SK-N-MC (cell line): ENCODE measurements at regions not wholly inside any gene's neighbourhood (a gene's known extent, or its start where the extent isn't known, plus 50 kb on each side); places are given as distances from the start of the nearest gene placed in this dataset.

Source experiments
- DNase-seq: peaks from one replicate; pipeline ENCODE4 v3.0.0-alpha.2; 2011; ENCODE audit warnings: low read depth, low spot score
- H3K27ac ChIP-seq: fragments of 200-600 bp; sonication (generic); 2 replicates; pipeline ENCODE4 v1.5.1; 2016; ENCODE audit warnings: mixed run types
- H3K36me3 ChIP-seq: fragments of 200-600 bp; sonication (generic); 2 replicates; pipeline ENCODE4 v1.6.1; 2017; ENCODE audit warnings: antibody characterized with exemption, low read length, mixed read lengths; ENCODE audit not compliant: insufficient read depth
- H3K4me3 ChIP-seq: fragments of 200-600 bp; sonication (generic); 2 replicates; pipeline ENCODE4 v1.5.1; 2016
- H3K9ac ChIP-seq: fragments of 200-600 bp; sonication (generic); 2 replicates; pipeline ENCODE4 v1.8.0; 2017; ENCODE audit warnings: mixed run types, mixed read lengths; ENCODE audit not compliant: insufficient read length
- H3K9me3 ChIP-seq: fragments of 200-600 bp; sonication (generic); 2 replicates; pipeline ENCODE4 v1.6.1; 2017; ENCODE audit warnings: low read depth, mild to moderate bottlenecking, antibody characterized with exemption, low read length, moderate library complexity, mixed read lengths
- EZH2 ChIP-seq: fragments of 200-600 bp; sonication (generic); IDR thresholded peaks from one replicate; pipeline ENCODE4 v1.6.1; 2017; ENCODE audit warnings: antibody characterized with exemption
- FOXP2 ChIP-seq: optimal IDR thresholded peaks from 2 replicates; pipeline ENCODE3; 2011; ENCODE audit warnings: mild to moderate bottlenecking, moderate library complexity; ENCODE audit not compliant: insufficient read depth; ENCODE audit errors: extremely low read length, control extremely low read depth
- POLR2AphosphoS5 ChIP-seq: IDR thresholded peaks from 2 replicates; pipeline ENCODE4 v1.6.1; 2012; ENCODE audit warnings: mild to moderate bottlenecking, low read depth, low read length, borderline replicate concordance

DNA sequence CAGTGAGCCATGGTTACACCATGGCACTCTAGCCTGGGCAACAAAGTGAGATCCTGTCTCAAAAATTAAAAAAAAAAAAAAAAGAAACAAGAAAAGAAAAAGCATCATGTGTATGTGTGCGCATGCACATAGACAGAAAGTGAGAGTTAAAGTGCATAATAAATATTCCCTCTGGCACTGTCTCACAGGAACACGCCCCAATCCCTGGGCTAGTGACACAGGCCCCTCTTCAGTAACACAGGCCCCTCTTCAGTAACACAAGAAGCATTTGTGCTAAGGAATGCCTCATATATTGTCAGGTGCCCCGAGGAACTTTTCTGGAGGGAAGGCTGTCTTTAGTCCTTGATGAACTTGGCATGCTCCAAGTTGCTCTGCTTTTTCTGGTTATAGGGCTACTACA, 57.5 kb downstream of the RPL27A start:
- H3K27ac ChIP-seq: no peak overlapping the region

DNA sequence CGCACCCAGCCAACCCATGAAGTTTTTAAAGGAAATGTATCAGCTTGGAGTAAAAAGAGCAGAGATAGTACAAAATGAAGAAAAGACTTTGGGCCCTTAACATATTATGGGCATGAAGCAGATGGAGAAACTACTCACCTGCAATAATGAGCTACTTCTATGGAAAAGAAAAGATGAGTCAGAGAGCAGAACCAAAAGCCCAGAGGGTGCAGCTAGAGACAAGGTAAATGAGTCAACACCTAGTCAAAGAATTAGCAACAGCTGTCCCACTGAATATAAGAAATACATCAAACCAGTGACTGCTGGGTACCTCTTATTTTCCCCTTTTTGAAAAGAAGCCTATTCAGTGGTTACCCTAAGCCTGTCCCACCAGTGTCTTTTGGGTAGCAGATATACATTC, 61.8 kb downstream of the RPL27A start:
- TF ChIP-seq POLR2AphosphoS5 (no peak), EZH2 (no peak), FOXP2 (no peak)
- H3K4me3 ChIP-seq: no peak overlapping the region
- H3K36me3 ChIP-seq: no peaks in the 10 kb centered on the region
- H3K9ac ChIP-seq: no peak overlapping the region
- no peak for DNase-seq
- no peak overlapping the region for H3K27ac ChIP-seq
- H3K9me3 ChIP-seq: no peaks in the 10 kb centered on the region

More for the DNA sequence above, 57.5 kb downstream of the RPL27A start:
- Histone ChIP-seq H3K4me3 (no peak overlapping the region), H3K36me3 (no peaks in the 10 kb centered on the region), H3K9ac (no peak overlapping the region), H3K9me3 (no peaks in the 10 kb centered on the region)
- no peak for TF ChIP-seq POLR2AphosphoS5
- TF ChIP-seq EZH2: no peak
- no peak for TF ChIP-seq FOXP2
- no peak for DNase-seq

GRCh38 chr11:8745431-8746253, 63.0 kb downstream of the RPL27A start:
- Histone ChIP-seq H3K4me3 (no peak overlapping the region), H3K27ac (no peak overlapping the region), H3K9ac (no peak overlapping the region), H3K36me3 (no peaks in the 10 kb centered on the region), H3K9me3 (no peaks in the 10 kb centered on the region)
- TF ChIP-seq EZH2 (no peak), FOXP2 (no peak), POLR2AphosphoS5 (no peak)
- DNase-seq: no peak

DNA sequence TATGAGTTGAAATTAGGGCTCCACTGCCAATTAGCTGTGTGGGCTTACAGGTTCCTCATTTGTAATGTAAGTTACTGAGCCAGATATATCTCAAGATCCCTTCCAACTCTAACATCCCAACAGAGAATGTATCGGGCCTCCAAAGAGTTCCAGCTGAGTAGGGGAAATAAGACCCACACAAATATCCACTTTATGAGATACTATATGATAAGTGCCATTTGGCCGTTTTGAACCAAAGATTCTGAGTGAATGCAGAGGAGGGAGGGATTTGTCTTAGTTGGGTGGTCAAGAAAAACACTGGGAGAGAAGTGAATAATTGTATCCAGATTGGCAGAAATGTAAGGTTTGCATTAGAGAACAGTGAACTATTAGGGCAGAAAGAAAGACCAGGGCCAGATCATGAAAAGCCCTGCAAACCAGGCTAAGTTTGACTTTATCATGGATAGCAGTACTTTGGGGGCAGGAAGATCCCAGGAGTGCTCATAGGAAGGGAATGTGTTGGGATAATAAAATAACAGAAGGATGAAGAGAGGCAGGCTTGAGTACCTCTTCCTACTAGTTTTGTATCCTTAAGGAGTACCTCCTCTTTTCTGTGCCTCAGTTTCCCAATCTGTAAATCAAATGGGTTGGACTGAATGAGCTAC, 63.9 kb downstream of the RPL27A start:
- H3K9me3 ChIP-seq: no peaks in the 10 kb centered on the region
- H3K9ac ChIP-seq: no peak overlapping the region
- TF ChIP-seq EZH2 (no peak), POLR2AphosphoS5 (no peak), FOXP2 (no peak)
- no peak overlapping the region for H3K4me3 ChIP-seq
- H3K27ac ChIP-seq: no peak overlapping the region
- no peak for DNase-seq
- H3K36me3 ChIP-seq: no peaks in the 10 kb centered on the region

GRCh38 chr11:8747173-8747572, 64.6 kb downstream of the RPL27A start:
- no peak for DNase-seq
- Histone ChIP-seq H3K9ac (no peak overlapping the region), H3K36me3 (no peaks in the 10 kb centered on the region), H3K27ac (no peak overlapping the region), H3K4me3 (no peak overlapping the region), H3K9me3 (no peaks in the 10 kb centered on the region)
- no peak for TF ChIP-seq POLR2AphosphoS5
- no peak for TF ChIP-seq EZH2
- no peak for TF ChIP-seq FOXP2

- Histone ChIP-seq H3K9me3 (no peaks in the 10 kb centered on the region), H3K36me3 (no peaks in the 10 kb centered on the region), H3K9ac (no peak overlapping the region), H3K27ac (no peak overlapping the region), H3K4me3 (no peak overlapping the region)
- no peak for DNase-seq
- TF ChIP-seq FOXP2 (no peak), EZH2 (no peak), POLR2AphosphoS5 (no peak)
These were observed 65.7 kb downstream of the RPL27A start for GRCh38 chr11:8748317-8748716.

- Histone ChIP-seq H3K36me3 (no peaks in the 10 kb centered on the region), H3K4me3 (no peak overlapping the region), H3K9ac (no peak overlapping the region), H3K27ac (no peak overlapping the region), H3K9me3 (no peaks in the 10 kb centered on the region)
- DNase-seq: no peak
- TF ChIP-seq EZH2 (no peak), POLR2AphosphoS5 (no peak), FOXP2 (no peak)
These were observed 66.6 kb downstream of the RPL27A start for GRCh38 chr11:8749202-8749601.

DNA sequence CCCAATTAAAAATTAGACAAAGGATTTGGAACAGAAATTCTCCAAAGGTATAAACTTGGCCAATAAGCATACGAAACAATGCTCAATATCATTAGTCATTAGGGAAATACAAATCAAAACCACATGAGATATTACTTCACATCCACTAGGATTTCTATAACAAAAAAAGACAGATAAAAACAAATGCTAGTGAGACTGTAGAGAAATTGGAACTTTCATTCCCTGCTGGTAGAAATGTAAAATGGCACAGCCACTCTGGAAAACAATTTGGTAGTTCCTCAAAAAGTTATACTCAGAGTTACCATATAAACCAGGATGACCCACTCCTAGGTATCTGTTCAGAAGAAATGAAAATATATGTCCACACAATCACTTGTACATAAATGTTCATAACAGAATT, 71.6 kb downstream of the RPL27A start:
- H3K9me3 ChIP-seq: no peaks in the 10 kb centered on the region
- TF ChIP-seq FOXP2: no peak
- no peak for DNase-seq
- H3K36me3 ChIP-seq: no peaks in the 10 kb centered on the region
- no peak overlapping the region for H3K9ac ChIP-seq
- no peak overlapping the region for H3K4me3 ChIP-seq
- no peak overlapping the region for H3K27ac ChIP-seq
